HepG2 (cell line): ENCODE measurements at regions not wholly inside any gene's neighbourhood (a gene's known extent, or its start where the extent isn't known, plus 50 kb on each side); places are given as distances from the start of the nearest gene placed in this dataset.
"Not testable (repeated sequence)": the region's sequence is repeated elsewhere in the genome, so short reads cannot be mapped to it uniquely, and the experiment has no call there.

Source experiments
- ATAC-seq: fragments of 200-7000 bp; cut with Tn5 transposase; 3 replicates; pipeline ENCODE4 v1.9.1; 2020; ENCODE audit warnings: mild to moderate bottlenecking, moderate library complexity
- BruUV-seq: library from RNA; stranded (reverse); fragments of 400-500 nt; replicated peaks from 2 replicates; lab custom pipeline; 2021; lab: Mats Ljungman, UMichigan
- CTCF ChIA-PET: fragments of 300-600 bp; formaldehyde crosslinking; extraction: SDS; loops from one replicate; lab custom pipeline; 2021; ENCODE audit warnings: low total read pairs, inconsistent platforms, low intra/inter-chr PET ratio; lab: Yijun Ruan, JAX
- POLR2A ChIA-PET: fragments of 350-600 bp; sonication (Branson Sonifier 250); formaldehyde crosslinking; loops from one replicate; lab custom pipeline; 2020; ENCODE audit warnings: antibody characterized with exemption, inconsistent platforms; lab: Yijun Ruan, JAX
- DNase-seq: peaks from one replicate; pipeline ENCODE4 v3.0.0-alpha.2; 2015; ENCODE audit warnings: low spot score
- FAIRE-seq: peaks from 3 replicates; lab custom pipeline; 2011; peaks lifted over from hg19 to GRCh38; lab: Jason Lieb, UNC
- H2AFZ ChIP-seq: one replicate; pipeline ENCODE4 v1.6.1; 2011; ENCODE audit warnings: low read length, inconsistent platforms
- H3K27ac ChIP-seq: fragments of 300-600 bp; 3 replicates; pipeline ENCODE4 v1.8.0; 2011; ENCODE audit warnings: mixed run types, mild to moderate bottlenecking, mixed read lengths, low read length, inconsistent platforms; ENCODE audit not compliant: insufficient read depth; ENCODE audit errors: extremely low read length
- H3K27me3 ChIP-seq, 2 experiments: fragments of 200-600 bp in 1 of 2; 2 replicates in 1 of 2; 3 replicates in 1 of 2; pipeline versions ENCODE4 v1.6.0 to v1.8.0; 2011; ENCODE audit warnings: low read length in 2 of 2, mild to moderate bottlenecking in 2 of 2, moderate library complexity in 2 of 2, inconsistent platforms in 1 of 2; ENCODE audit not compliant: insufficient read depth in 2 of 2, control insufficient read depth in 1 of 2
- H3K36me3 ChIP-seq, 2 experiments: fragments of 200-600 bp in 1 of 2; replicated peaks in 1 of 2; 2 replicates in 1 of 2; 3 replicates in 1 of 2; pipeline versions ENCODE4 v1.5.1 to v1.8.0; 2011; ENCODE audit warnings: low read length in 2 of 2, inconsistent platforms in 1 of 2; ENCODE audit not compliant: insufficient read depth in 2 of 2, control insufficient read depth in 1 of 2
- H3K4me1 ChIP-seq: 2 replicates; pipeline ENCODE4 v1.5.1; 2012; ENCODE audit warnings: low read length, inconsistent platforms; ENCODE audit not compliant: insufficient read depth
- H3K4me2 ChIP-seq: 2 replicates; pipeline ENCODE4 v1.6.0; 2011; ENCODE audit warnings: low read depth, low read length, inconsistent platforms
- H3K4me3 ChIP-seq, 3 experiments: fragments of 200-600 bp in 1 of 3; sonication (generic), shearing (Covaris generic) in 1 of 3; replicated peaks in 1 of 3; 2 replicates each; pipeline ENCODE4 v1.5.1; 2011 to 2016; ENCODE audit warnings: low read length in 3 of 3, inconsistent platforms in 2 of 3, low read depth in 2 of 3, mild to moderate bottlenecking in 2 of 3, control low read depth in 1 of 3, mixed read lengths in 1 of 3; ENCODE audit not compliant: insufficient read depth in 1 of 3
- H3K79me2 ChIP-seq: one replicate; pipeline ENCODE4 v1.6.1; 2011; ENCODE audit warnings: low read length, inconsistent platforms; ENCODE audit not compliant: insufficient read depth
- H3K9ac ChIP-seq: 2 replicates; pipeline ENCODE4 v1.6.0; 2011; ENCODE audit warnings: mild to moderate bottlenecking, low read depth, low read length, inconsistent platforms; ENCODE audit not compliant: insufficient read depth
- H3K9me3 ChIP-seq: 2 replicates; pipeline ENCODE4 v1.5.1; 2012; ENCODE audit warnings: mild to moderate bottlenecking, low read length
- H4K20me1 ChIP-seq: 2 replicates; pipeline ENCODE4 v1.6.0; 2011; ENCODE audit warnings: inconsistent platforms, mild to moderate bottlenecking, low read length, moderate library complexity; ENCODE audit not compliant: insufficient read depth
- JARID2 ChIP-seq: sonication (generic); formaldehyde crosslinking; IDR thresholded peaks from 2 replicates; pipeline ENCODE4 v1.8.1; 2023; ENCODE audit warnings: missing genetic modification reagents, inconsistent platforms; ENCODE audit not compliant: insufficient replicate concordance
- SSRP1 ChIP-seq: IDR thresholded peaks from 2 replicates; pipeline ENCODE4 v1.6.1; 2016; ENCODE audit warnings: control low read depth
- ZNF724P ChIP-seq: sonication (generic); formaldehyde crosslinking; IDR thresholded peaks from 2 replicates; pipeline ENCODE4 v1.8.0; 2022; ENCODE audit warnings: missing genetic modification reagents, borderline replicate concordance
- WGBS: methylation state at CpG from one replicate; pipeline ENCODE4 v1.1.6; 2017; ENCODE audit warnings: low lambda C conversion rate; 5-methylcytosine and 5-hydroxymethylcytosine counted together
- in situ Hi-C: cut with HindIII; loops from 2 replicates; pipeline ENCODE4 v1.10.0; 2017; ENCODE audit warnings: low pct_unique_long_range_greater_than_20kb; ENCODE audit not compliant: extremely low pct_ligation_motif_present
- intact Hi-C: fragments of 100-400 bp; cut with micrococcal nuclease; formaldehyde crosslinking; loops from one replicate; pipeline ENCODE4 v1.10.0; 2022; ENCODE audit not compliant: unreplicated experiment
- TF ChIP-seq, protein P1 (sequence below): sonication (generic); formaldehyde crosslinking; IDR thresholded peaks from 2 replicates; pipeline ENCODE4 v1.8.1; 2023; ENCODE audit warnings: mild to moderate bottlenecking, missing genetic modification reagents
- TF ChIP-seq, protein P2 (sequence below): fragments of 450-650 bp; IDR thresholded peaks from 2 replicates; pipeline ENCODE4 v1.6.1; 2017

- peaks cover 50% of the 10 kb centered on the region for H3K9me3 ChIP-seq
- H3K27me3 ChIP-seq, CTCF ChIA-PET, DNase-seq, H3K27ac ChIP-seq, H3K9ac ChIP-seq, H3K4me2 ChIP-seq, H3K4me3 ChIP-seq, H3K4me1 ChIP-seq, ATAC-seq, FAIRE-seq, BruUV-seq, H4K20me1 ChIP-seq, H2AFZ ChIP-seq, intact Hi-C loops, H3K79me2 ChIP-seq, H3K36me3 ChIP-seq, in situ Hi-C loops, POLR2A ChIA-PET: not testable (repeated sequence)
Measured at GRCh38 chr15:19965574-19965973, 576.0 kb downstream of the GOLGA6L6 start.

DNA sequence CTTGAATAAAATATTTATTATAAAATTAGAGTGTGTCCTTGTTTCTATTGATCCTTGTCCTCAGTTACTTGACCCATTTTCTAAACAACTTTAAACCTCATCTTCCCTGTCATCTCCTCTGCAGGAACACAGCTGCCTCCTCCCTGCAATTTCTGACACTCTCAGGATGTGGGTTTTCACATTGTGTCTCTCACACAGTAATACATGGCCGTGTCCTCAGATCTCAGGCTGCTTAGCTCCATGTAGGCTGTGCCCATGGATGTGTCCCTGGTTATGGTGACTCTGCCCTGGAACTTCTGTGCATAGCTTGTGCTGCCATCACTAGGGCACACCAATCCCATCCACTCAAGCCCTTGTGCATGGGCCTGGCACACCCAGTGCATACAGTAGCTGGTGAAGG lies 577.1 kb downstream of the GOLGA6L6 start:
- H3K79me2 ChIP-seq, in situ Hi-C loops, H3K9ac ChIP-seq, H3K27me3 ChIP-seq, H4K20me1 ChIP-seq, ATAC-seq, H2AFZ ChIP-seq, H3K4me3 ChIP-seq, CTCF ChIA-PET, POLR2A ChIA-PET, FAIRE-seq, DNase-seq, H3K27ac ChIP-seq, intact Hi-C loops, BruUV-seq, H3K4me1 ChIP-seq, H3K36me3 ChIP-seq, H3K4me2 ChIP-seq: not testable (repeated sequence)
- WGBS = 0% methylated on average over 1 of the region's 1 CpG
- peaks cover 53% of the 10 kb centered on the region for H3K9me3 ChIP-seq

DNA sequence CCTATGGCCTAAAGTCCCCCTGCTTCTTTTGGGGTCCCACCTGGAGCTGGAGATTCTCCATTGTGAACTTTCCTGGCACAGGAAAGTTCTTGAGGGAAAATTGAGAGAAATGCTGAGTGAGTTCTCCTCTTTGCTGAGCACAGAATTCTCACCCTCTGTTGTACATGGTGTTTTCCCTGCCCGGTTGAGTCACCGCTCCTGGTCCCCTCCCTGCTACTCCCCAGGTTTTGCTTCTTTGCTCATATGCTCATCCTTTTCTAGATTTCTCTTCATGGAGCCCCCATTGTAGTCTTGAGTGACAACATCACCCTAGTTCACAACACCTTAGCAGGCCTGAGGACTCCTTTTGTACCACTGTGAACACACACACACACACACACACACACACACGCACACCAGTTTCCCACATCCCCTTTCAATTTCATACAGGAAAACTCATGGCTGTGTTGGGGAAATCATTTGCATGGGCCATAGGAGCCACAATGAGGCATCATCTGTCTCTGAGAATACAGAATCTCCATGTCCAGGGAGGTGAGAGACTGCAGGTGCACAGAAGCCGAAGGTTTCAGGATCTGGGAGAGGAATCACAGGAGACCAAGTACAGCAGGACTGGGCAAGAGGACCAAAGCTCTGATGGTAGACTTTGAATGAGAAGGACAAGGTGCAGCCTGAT lies 585.3 kb downstream of the GOLGA6L6 start:
- Histone ChIP-seq H3K27me3 (no peaks in the 10 kb centered on the region), H3K27ac (no peak overlapping the region), H3K9ac (no peak overlapping the region), H3K4me3 (no peak overlapping the region), H3K4me2 (no peak overlapping the region), H3K4me1 (no peaks in the 10 kb centered on the region), H3K79me2 (no peaks in the 10 kb centered on the region), H4K20me1 (no peaks in the 10 kb centered on the region), H3K36me3 (no peaks in the 10 kb centered on the region), H3K9me3 (peaks cover 27% of the 10 kb centered on the region), H2AFZ (no peak overlapping the region)
- CTCF ChIA-PET = no interaction called here
- no TSS peak for BruUV-seq
- in situ Hi-C loops = no loop called here
- ATAC-seq (no peak), DNase-seq (no peak), FAIRE-seq (no peak)
- 46% methylated on average over 4 of the region's 4 CpGs for WGBS
- intact Hi-C loops = no loop called here
- POLR2A ChIA-PET = no interaction called here
- TF ChIP-seq SSRP1 (no peak), ZNF724P (no peak), JARID2 (CRISPR knock-in tag) (no peak)
- TF ChIP-seq, protein P1, sequence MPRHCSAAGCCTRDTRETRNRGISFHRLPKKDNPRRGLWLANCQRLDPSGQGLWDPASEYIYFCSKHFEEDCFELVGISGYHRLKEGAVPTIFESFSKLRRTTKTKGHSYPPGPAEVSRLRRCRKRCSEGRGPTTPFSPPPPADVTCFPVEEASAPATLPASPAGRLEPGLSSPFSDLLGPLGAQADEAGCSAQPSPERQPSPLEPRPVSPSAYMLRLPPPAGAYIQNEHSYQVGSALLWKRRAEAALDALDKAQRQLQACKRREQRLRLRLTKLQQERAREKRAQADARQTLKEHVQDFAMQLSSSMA (CRISPR knock-in tag) = no peak
- TF ChIP-seq, protein P2, sequence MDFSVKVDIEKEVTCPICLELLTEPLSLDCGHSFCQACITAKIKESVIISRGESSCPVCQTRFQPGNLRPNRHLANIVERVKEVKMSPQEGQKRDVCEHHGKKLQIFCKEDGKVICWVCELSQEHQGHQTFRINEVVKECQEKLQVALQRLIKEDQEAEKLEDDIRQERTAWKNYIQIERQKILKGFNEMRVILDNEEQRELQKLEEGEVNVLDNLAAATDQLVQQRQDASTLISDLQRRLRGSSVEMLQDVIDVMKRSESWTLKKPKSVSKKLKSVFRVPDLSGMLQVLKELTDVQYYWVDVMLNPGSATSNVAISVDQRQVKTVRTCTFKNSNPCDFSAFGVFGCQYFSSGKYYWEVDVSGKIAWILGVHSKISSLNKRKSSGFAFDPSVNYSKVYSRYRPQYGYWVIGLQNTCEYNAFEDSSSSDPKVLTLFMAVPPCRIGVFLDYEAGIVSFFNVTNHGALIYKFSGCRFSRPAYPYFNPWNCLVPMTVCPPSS = no peak
